Stromal cell of bone marrow (primary cell): ENCODE measurements at regions not wholly inside any gene's neighbourhood (a gene's known extent, or its start where the extent isn't known, plus 50 kb on each side); places are given as distances from the start of the nearest gene placed in this dataset.
"Not testable (repeated sequence)": the region's sequence is repeated elsewhere in the genome, so short reads cannot be mapped to it uniquely, and the experiment has no call there.

ENCODE experiments used
- DNase-seq: peaks from one replicate; pipeline ENCODE4 v3.0.0-alpha.2; 2012; ENCODE audit warnings: low read depth

DNA sequence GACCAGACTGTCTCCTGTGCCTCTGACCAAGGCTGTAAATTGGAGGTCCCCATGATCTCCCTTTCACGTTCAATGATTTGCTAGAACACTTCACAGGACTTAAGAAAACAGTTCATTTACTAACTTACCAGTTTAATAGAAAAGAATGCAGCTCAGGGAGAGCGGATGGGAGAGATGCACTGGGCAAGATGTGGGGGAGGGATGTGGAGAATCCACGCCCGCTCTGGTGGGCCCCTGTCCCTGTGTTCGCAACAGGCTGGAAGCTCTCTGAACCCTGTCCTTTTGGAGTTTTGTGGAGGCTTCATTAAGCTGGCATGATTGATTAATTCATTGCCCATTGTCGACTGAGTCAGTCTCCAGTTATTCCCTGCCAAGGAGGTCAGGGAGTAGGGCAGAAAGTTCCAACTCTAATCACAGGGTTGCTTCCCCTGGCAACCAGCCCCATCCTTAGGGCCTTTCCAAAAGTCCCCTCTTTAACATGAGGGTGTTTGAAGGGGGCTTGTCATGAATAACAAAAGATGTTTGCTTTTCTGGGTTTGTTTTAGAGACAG is 257.1 kb downstream of the ACKR3 start:
- DNase-seq = no peak

DNA sequence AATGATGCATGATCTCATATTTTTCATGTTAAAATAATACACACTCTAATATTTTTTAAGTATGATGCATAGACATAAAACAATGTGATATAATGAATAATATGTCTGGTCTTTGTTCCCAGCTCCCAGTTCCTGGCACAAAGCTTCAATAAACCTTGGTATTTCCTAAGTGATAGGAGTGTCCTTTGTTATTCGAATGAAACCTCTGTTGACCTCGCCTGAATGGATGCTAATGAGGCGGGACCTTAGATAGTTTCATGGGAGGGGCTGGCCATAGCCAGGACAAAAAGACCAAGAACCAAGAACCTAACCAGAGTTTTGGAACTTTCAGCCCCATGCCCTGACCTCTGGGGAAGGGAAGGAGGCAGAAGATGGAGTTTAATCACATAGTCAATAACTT is 257.7 kb upstream of the COPS8 start:
- DNase-seq = no peak

DNA sequence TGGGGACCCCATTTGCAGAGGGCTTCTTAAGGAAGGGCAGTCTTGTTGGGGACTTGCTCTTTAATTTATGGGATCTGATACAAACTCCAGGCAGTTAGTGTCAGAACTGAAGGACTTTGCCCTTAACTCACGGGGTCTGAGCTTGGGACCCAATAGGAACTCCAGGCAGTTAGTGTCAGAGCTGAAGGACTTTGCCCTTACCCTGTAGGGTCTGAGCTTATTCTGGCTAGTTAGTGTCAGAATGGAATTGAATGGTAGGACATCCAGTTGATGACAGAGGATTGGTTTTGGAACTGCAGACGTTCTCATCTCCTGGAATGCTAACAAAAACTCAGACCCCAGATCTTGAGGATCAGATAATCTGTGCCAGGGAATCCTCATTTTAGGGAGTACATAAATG is 256.9 kb upstream of the COPS8 start:
- no peak for DNase-seq

DNA sequence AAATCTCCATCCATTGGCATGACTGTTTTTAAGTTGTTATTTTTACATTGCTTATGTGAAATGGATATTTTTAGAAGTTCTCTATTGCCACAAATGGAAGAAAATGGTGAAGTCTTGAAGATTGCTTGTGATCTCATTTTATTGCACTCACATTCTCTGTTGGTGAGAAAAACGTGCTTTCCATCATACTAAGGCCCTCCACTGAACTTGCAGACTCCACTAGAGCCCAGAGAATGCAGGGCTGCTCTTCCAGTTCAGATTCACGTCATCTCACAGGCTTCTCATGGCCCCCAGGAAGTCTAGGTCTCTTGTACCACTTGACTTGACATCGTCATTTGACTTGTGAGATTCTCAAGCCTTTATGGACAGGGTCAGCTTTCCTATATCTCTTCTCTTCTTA is 254.8 kb upstream of the COPS8 start:
- no peak for DNase-seq

DNA sequence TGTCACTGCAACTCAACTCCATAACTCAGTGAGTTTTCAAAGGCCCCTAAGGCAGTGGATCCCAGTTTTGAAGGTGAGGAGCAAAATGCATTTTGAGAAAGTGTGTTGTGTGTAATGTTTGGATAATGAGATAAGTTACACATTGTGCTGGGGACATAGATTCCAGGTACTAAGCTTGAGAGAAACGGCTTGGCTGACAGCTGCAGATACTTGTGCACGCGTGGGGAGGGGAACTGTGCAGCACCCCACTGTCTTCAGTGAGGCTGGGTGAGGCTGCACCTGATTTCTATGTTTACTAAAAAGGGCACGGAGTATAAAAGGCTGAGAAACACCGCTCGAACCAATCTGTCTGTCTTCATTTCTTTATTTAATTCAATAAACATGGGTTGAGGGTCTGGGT is 254.0 kb upstream of the COPS8 start:
- no peak for DNase-seq

DNA sequence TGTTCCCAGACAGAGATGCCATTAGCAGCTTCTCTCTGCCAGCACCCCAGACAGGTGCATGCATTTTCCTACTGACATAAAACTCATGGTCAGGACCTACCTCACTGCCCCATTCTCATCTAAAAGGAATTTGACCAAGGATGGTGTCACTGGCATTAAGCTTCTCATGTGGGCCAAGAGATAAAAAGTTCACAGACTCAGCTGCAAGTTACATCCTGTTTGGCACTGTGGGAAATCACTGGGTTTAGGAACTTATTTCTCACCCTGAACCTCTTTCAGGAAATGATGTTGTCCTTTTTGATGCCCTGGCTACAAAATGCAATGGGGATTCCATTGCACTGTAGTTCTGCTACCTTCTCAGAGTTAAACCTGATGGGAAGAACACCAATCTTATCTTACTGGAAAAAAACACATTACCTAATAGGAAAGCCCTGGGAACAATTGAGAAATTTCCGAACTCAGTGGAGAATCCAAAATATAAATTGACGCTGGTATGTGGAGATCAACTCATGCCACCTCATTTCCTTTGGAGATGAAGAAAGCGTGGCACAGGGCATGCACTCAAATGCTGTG is 252.1 kb upstream of the COPS8 start:
- no peak for DNase-seq

DNA sequence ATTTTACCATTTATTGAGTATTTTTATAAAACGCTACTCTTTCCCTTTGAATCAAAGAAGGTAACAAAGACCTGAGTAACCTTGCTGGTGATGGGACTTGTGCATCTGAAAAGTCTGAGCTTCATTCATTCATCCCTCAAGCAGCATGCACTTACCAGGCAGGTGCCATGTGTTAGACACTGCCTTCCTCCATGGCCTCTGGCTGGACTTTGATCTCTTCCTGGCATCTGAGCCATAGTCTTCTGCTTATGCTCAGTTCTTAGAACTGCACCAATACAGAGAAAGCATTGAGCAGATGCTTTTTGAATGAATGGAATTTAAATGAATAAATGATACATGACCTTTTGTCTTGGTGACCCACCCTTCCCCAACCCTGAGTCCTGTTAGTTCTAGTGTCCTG is 251.4 kb upstream of the COPS8 start:
- no peak for DNase-seq

DNA sequence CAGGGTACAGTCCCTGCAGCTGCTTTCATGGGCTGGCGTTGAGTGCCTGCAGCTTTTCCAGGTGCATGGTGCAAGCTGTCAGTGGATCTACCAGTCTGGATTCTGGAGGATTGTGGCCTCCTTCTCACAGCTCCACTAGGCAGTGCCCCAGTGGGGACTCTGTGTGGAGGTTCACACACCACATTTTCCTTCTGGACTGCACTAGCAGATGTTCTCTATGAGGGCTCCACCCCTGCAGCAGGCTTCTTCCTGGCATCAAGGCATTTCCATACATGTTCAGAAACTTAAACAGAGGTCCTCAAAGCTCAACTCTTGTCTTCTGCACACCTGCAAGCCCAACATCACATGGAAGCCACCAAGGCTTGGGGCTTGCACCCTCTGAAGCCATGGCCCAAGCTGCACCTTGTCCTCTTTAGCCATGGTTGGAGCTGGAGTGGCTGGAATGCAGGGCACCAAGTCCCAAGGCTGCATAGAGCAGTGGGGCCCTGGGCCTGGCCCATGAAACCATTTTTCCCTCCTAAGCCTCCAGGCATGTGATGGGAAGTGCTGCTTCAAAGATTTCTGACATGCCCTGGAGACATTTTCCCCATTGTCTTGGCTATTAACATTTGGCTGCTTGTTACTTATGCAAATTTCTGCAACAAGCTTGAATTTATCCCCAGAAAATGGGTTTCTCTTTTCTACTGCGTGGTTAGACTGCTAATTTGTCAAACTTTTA is 250.2 kb upstream of the COPS8 start:
- no peak for DNase-seq

DNA sequence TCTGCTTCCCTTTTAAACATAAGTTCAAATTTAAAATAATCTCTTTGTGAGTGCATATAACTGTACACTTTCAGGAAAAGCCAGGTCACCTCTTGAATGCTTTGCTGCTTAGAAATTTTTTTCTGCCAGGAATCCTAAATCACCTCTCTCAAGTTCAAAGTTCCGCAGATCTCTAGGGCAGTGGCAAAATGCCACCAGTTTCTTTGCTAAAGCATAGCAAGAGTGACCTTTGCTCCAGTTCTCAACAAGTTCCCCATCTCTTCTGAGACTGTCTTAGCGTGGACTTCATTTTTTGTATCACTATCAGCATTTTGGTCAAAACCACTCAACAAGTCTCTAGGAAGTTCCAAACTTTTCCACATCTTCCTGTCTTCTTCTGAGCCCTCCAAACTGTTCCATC is 249.7 kb upstream of the COPS8 start:
- not testable (repeated sequence) for DNase-seq

DNA sequence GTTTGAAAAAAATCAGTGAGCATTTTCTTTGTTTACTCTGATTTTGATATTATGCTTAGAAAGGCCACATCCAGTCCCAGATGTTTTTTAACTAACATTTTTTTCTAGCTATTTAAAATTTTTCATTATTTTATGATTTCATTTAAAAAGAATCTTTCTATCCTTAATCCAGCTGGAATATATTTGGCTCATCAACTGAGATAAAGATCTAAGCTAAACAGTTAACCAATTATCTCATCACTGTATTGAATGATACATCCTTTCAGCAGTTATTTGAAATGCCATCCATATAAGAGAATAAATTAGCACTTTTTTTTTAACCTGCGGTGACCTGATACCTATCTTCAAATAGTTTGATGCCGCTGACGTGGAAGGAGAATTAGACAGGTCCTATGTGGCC is 245.5 kb upstream of the COPS8 start:
- no peak for DNase-seq

DNA sequence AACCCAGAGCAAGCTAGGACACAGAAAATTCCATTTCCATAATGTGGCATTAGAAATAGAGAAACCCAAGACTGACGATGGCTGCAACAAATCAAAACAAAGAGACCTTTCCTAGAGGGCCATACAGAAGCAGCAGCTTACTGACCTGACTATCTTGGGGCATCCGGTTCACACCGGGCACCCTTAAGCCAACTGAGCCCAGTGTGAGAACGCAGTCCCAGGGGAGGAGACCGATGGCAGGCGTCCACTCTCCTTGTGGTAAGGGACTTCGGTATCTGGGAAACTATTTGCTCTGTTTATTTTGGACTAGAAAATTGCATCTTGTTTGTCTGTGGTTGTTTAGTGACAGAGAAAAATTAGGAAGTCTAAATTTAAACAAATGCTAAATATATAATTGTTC is 244.8 kb upstream of the COPS8 start:
- DNase-seq = no peak

DNA sequence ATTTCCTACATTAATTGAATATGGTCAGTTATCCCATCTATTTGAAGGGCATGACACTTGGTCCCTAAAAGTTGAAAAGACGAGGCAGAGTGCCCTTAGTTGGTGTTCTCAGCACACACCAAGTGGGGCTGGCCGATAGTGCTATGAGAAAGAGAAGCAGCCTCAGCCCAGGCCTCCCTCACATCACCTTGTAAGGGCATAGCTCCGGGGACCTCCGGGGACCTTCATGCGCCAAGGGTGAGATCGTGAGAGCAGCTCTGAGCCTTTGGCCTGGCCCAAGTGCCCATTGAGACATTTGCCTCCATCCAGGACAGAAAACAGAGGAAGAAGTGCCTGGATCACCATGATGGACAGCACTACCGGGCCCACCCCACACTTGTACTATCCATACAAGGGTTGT is 244.3 kb upstream of the COPS8 start:
- no peak for DNase-seq

DNA sequence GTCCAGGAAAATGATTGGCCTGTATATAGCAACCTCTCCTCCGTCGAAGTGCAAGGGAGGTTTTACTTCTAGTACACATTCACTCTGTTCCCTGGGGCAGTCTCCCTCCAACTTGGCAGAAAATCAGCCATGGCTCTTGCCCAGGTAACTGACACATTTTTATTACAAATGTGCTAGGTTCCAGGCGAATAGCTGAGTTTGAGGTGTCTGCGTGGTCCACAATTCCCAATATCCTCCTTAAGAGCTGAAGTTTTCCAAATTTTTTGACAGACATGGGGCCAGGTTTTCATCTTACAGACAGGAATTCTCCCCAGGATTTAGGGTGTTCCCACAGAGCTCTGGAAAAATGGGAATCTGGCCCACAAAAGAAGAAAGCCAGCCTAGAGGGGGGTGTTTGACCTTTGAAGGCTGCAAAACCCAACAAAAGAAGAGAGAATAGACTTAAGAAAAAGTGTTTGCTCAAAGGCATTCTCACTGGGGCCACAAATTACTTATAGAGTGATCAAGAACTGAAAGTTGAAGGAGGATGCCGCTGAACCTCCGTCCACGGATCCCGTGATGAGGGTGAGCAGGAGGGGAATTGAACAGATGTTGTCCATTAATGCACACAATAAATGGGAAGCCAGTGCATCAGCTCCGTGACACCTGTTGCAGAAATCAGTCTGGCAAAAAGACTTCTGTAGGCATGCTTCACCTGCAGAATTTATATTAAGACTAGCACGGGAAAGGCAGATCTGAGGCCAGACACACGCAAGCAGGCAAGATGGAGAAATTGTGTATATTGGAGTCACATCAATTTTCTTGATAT is 242.3 kb upstream of the COPS8 start:
- no peak for DNase-seq

DNA sequence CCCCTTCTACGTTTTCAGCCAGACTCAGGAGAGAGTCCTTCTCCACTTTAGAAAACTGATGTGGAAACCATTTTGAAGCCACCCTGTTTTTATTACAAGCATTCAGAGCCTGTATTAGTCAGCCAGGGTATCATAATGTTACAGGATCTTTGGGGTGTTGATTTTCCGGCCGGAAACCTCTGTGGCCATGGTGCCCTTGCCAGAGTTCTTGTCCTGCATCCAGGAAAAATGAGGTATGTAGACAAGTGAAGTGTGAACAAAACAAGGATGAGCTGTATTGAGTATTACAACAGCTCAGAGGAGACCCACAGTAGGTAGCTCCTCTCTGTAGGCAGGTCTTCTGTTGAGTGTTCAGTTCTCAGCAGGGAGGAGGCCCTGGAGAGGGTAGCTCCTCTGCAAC is 241.0 kb upstream of the COPS8 start:
- no peak for DNase-seq

DNA sequence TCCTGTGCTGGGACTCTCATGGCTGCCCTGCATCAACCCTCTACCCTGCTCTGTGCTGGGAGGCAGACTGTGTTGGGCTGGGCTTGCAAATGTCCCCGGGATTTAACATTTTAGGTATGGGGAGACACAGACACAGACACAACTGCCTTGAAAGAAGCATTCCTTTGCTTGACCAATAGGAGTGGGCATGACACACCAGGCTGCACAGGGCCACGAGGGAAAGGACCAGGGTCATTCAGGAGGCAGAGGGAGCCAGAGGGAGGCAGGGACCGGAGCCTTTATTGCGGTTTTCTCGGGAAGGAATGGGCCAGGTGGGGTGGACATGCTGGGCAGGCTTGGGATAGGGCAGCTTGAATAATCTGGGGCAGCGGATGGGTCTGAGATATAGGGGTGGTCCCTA is 238.7 kb upstream of the COPS8 start:
- no peak for DNase-seq

DNA sequence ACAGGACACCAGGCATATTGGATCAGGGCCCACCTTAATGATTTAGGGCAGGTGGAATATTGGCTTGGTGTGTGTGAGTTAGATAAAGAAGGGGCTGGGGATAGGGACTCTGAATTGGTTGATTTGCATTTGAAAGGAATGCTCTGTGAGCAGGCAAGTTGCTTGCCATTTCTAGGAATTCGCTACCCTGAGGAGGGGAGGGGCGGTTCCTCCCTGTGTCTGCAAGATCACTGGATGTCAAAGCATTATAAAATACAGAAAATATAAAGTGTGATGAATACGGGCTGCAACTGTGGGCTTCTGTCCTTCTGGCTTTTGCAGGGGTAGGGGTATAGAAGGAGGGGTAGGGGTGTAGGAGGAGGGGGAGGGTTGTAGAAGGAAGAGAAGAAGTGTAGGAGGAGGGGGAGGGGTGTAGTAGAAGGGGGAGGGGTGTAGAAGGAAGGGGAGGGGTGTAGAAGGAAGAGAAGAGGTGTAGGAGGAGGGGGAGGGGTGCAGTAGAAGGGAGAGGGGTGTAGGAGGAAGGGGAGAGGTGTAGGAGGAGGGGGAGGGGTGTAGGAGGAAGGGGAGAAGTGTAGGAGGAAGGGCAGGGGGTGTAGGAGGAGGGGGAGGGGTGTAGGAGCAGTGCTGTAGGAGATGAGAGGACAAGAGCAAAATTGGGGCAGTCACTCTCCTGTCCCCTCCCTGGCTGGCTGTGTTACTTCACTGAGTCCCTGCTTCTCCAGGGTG is 238.0 kb upstream of the COPS8 start:
- DNase-seq = no peak

DNA sequence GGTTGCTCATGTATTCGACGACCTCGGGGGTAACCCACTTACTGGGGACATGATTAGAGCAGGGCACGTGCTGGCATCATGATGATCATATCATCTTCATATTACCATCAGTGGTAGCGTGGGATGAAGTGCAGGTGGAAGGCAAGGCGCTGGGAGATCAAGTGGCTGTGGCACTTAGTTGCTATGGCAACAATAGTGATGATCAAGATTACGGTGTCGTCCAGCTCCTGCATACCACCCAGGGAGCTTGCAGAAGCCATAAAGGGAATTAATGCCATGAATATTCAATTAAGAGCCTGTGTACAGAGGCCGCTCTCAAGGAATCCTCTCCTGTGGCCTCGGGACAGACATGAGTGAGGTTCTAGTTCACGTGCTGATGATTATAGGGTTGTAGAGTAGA is 237.2 kb upstream of the COPS8 start:
- DNase-seq = no peak

DNA sequence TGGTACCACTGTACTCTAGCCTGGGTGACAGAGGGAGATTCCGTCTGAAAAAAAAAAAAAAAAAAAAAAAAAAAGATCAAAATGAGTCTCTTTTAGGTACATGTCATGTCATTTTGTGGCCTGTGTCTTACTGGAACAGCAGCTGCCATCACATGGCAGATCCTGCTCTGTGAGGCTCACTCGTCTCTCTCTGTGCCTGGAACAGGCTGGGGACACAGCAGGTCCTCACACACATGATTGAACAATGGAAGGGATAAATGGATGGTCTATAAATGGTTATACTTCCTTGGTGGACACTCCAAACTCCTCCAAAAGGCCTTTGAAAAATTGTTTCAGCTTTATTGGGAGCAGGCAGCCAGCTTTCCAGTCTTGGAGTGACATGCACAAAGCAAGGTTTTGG is 236.2 kb upstream of the COPS8 start:
- DNase-seq = no peak

DNA sequence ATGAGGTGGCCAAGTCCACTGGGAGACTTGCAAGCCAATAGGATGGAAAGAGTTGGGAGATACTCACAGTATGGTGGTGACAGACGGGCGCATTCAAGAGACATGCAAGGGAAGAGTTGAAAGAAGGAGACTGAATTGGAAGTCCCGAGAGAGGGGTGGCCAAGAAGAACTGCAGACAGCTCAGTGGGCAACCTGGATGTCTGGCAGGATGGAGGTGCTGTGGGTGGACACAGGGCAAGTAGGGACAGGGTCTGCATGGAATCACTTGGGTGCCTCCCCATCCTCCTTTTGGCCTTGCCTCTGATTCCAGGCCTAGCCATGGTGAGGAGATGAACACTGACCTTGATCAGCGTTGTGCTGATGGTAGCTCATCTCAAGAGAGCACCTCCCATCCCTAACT is 235.7 kb upstream of the COPS8 start:
- DNase-seq = no peak

DNA sequence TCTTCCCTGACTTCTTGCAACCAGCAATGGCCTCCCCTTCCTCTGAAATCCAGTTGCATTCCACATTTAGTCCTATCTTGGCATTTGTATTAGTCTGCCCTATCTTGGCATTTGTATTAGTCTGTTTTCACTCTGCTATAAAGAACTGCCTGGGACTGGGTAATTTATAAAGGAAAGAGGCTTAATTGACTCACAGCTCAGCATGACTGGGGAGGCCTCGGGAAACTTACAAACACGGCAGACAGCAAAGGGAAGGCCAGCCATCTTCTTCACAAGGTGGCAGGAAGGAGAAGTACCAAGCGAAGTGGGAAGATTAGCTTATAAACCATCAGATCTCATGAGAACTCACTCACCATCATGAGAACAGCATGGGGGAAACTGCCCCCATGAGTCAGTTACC is 234.5 kb upstream of the COPS8 start:
- no peak for DNase-seq

DNA sequence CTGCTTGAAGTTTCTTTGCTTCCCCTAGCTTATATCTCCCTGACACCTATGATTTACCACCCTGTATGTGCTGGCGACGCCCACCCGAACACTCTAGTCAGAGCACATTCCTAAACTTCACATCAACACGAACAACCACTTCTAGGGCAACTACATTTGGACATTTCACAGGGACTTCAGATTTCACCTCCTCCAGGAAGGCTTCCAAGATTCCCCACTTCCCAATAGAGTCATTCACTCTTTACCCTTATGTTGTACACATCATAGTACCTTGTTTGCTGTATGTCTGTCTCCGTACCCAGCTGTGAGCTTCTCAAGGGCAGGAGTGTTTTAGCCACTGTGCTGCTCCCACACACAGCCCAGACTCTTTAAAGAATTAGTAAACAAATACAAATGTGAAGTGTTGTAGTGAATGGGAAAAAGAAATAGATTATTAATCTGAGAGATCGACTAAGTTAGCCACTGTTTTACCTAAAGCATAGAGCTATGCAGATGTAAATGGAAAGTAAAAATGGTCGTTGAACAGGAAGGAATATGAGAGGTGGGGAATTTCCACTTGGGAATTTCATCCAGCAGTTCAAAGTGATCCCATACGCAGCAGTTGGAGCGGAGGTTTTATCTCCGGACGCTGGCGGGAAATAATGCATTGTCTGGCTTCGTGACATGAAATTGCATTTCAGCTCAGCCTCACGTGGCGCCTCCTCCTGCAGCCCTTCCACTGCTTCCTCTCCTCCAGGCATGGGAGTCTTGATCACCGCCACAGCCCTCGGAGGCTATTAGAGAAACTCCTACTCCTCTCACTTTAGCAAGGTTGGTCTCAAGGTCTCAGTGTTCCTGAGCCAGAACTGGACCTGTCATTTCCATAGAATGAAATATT is 233.4 kb upstream of the COPS8 start:
- DNase-seq = no peak

DNA sequence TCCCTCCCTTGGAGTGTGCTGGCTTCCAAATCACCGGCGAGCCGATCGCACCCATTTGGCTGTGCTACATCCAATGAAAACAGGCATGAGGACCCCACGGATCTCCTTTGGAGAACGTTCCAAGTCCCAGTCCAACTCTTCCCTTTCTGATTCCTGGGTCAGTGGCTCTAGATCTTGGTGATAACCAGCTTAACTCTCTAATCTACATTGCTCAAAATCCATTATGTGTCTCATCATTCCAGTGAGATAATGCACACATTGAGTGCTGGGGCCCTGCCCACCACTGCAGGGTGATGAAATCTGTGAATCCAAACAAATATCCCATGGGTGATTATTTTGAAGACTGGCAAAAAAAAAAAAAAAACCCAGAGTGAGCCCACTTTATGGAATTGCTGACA is 232.7 kb upstream of the COPS8 start:
- no peak for DNase-seq
